ENCODE measurements at regions not wholly inside any gene's neighbourhood (a gene's known extent, or its start where the extent isn't known, plus 50 kb on each side); places are given as distances from the start of the nearest gene placed in this dataset.

DNA sequence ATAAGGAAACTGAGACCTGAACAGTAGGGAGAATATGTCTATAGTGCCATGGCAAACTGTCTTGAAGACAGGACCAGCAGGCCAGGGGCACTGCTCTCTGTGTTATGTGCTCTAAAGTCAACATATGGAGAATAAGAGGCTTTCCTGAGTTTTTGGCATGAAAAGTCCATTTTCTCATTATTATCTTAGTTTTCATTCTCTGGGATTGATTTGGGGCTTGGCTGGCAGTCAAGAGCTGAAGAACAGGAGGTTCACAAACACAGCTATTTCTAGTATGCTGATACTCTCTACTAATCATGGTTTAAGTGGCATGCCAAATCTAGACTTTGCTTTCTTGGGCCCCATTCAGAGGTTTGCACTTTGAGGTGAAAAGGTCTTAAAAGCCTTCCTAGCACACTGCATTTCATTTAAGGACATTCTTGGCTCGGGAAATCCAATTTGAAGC is 404.4 kb downstream of the ZNF608 start:
- Histone ChIP-seq H2AFZ (ENCODE audit: low read depth) (no peak overlapping the region), H3K4me1 (ENCODE audit: control insufficient read depth in 1 of 2, insufficient read depth in 2 of 2, low read depth in 1 of 2, low read length in 1 of 2) (peaks cover 0 to 15% of the 10 kb centered on the region in 2 experiments; a peak in 2 of 4 replicates), H3K27me3 (ENCODE audit: insufficient read depth) (no peaks in the 10 kb centered on the region), H3F3A (replicated peaks; ENCODE audit: insufficient read depth) (no peaks in the 10 kb centered on the region), H3K79me2 (ENCODE audit: insufficient read depth) (no peaks in the 10 kb centered on the region), H3K27ac (ENCODE audit: low read depth in 2 of 2, low read length in 1 of 2) (peak overlapping the region in 1 of 2 experiments; percentile 74; a peak in 2 of 4 replicates), H4K20me1 (ENCODE audit: insufficient read depth) (no peaks in the 10 kb centered on the region), H3K4me3 (ENCODE audit: low read depth in 2 of 2, low read length in 1 of 2) (no peak overlapping the region), H3K4me2 (no peak overlapping the region), H3K9ac (no peak overlapping the region), H3K9me2 (no peaks in the 10 kb centered on the region), H3K9me3 (no peaks in the 10 kb centered on the region), H3K36me3 (replicated peaks in 1 of 2; ENCODE audit: control insufficient read depth in 1 of 2, insufficient read depth in 2 of 2, low read length in 1 of 2) (no peaks in the 10 kb centered on the region)
- ChIA-PET POLR2A (no interaction called here), CTCF (no interaction called here)
- TF ChIP-seq TCF12 (IDR thresholded peaks at IDR 0.05), result peak; percentile 77
- TF ChIP-seq NRF1 (IDR thresholded peaks at IDR 0.05; ENCODE audit: low read depth, low read length), result no peak
- TF ChIP-seq NFIC (IDR thresholded peaks at IDR 0.05; ENCODE audit: borderline replicate concordance), result peak; percentile 79; the same call in 1 of the 2 replicates
- TF ChIP-seq, protein P1, sequence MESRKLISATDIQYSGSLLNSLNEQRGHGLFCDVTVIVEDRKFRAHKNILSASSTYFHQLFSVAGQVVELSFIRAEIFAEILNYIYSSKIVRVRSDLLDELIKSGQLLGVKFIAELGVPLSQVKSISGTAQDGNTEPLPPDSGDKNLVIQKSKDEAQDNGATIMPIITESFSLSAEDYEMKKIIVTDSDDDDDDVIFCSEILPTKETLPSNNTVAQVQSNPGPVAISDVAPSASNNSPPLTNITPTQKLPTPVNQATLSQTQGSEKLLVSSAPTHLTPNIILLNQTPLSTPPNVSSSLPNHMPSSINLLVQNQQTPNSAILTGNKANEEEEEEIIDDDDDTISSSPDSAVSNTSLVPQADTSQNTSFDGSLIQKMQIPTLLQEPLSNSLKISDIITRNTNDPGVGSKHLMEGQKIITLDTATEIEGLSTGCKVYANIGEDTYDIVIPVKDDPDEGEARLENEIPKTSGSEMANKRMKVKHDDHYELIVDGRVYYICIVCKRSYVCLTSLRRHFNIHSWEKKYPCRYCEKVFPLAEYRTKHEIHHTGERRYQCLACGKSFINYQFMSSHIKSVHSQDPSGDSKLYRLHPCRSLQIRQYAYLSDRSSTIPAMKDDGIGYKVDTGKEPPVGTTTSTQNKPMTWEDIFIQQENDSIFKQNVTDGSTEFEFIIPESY (IDR thresholded peaks at IDR 0.05; ENCODE audit: borderline replicate concordance, low read depth), result no peak
- no peak for TF ChIP-seq MXI1 (IDR thresholded peaks at IDR 0.05; ENCODE audit: low read depth, low read length)
- TF ChIP-seq RCOR1 (IDR thresholded peaks at IDR 0.05; ENCODE audit: low read length), result no peak
- TF ChIP-seq, protein P2, sequence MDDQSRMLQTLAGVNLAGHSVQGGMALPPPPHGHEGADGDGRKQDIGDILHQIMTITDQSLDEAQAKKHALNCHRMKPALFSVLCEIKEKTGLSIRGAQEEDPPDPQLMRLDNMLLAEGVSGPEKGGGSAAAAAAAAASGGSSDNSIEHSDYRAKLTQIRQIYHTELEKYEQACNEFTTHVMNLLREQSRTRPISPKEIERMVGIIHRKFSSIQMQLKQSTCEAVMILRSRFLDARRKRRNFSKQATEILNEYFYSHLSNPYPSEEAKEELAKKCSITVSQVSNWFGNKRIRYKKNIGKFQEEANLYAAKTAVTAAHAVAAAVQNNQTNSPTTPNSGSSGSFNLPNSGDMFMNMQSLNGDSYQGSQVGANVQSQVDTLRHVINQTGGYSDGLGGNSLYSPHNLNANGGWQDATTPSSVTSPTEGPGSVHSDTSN (IDR thresholded peaks at IDR 0.05), result peak; percentile 55; the same call in 1 of the 2 replicates
- TF ChIP-seq EP300 (IDR thresholded peaks at IDR 0.05; ENCODE audit: borderline replicate concordance in 1 of 2, low read depth in 1 of 2, low read length in 1 of 2), result peak in 1 of 2 experiments; percentile 44; a peak in 1 of 4 replicates
- TF ChIP-seq JUND (IDR thresholded peaks at IDR 0.05), result no peak
- peak; percentile 22; the same call in 1 of the 2 replicates for TF ChIP-seq MEF2A (IDR thresholded peaks at IDR 0.05; ENCODE audit: borderline replicate concordance, low read depth)
- TF ChIP-seq GABPA (IDR thresholded peaks at IDR 0.05; ENCODE audit: low read depth), result no peak
- TF ChIP-seq TEAD4 (IDR thresholded peaks at IDR 0.05; ENCODE audit: borderline replicate concordance, insufficient read depth), result peak; percentile 45; the same call in 1 of the 2 replicates
- no peak for TF ChIP-seq FOSL2 (IDR thresholded peaks at IDR 0.05; ENCODE audit: borderline replicate concordance, low read depth)
- no peak for DNase-seq
- WGBS (ENCODE audit: low lambda C conversion rate), result 18% methylated on average over 1 of the region's 1 CpG

DNA sequence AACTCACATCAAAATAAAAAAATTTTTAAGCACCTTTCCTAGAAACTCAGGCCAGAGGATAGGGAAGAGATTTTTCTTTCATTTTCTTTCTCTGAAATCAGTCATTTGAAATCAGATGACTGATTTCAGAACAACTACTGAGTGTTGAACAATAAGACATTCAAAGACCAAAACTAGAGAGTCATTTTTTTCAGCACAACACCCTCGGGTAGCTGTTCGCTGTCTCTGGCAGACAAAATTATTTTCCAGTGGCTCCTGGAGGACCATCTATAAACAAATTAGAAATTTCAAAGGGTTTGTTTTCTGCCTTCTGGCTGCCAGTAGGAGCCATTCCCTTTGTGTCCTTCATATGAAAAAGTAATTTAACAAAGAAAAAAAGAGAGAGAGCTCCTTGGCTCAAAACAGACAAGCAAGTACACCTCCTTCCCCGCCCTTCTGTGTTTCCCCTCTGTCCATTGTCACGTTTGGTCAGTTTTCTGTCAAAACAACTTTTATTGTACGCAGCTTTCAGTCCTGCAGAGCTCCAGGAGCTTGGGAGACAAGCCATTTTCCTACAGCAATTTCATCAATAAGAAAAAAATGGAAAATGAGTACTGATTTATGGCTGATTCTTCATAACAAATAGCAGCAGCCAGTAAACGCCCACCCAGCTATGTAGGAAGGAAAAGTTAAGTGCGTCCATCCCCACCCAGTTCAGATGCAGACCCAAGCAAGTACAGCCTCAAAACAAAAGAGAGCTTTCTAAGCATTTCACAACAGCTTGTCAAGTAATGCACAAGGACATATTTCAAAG is 405.2 kb downstream of the ZNF608 start:
- Histone ChIP-seq H3K9ac (no peak overlapping the region), H3K79me2 (ENCODE audit: insufficient read depth) (no peaks in the 10 kb centered on the region), H3K4me2 (no peak overlapping the region), H3K27ac (ENCODE audit: low read depth in 2 of 2, low read length in 1 of 2) (peak overlapping the region in 1 of 2 experiments; percentile 74; a peak in 1 of 4 replicates), H3K9me2 (no peaks in the 10 kb centered on the region), H3K4me1 (ENCODE audit: control insufficient read depth in 1 of 2, insufficient read depth in 2 of 2, low read depth in 1 of 2, low read length in 1 of 2) (peaks cover 0 to 15% of the 10 kb centered on the region in 2 experiments; a peak in 2 of 4 replicates), H3K27me3 (ENCODE audit: insufficient read depth) (no peaks in the 10 kb centered on the region), H3F3A (replicated peaks; ENCODE audit: insufficient read depth) (no peaks in the 10 kb centered on the region), H4K20me1 (ENCODE audit: insufficient read depth) (no peaks in the 10 kb centered on the region), H3K4me3 (ENCODE audit: low read depth in 2 of 2, low read length in 1 of 2) (no peak overlapping the region), H2AFZ (ENCODE audit: low read depth) (no peak overlapping the region), H3K36me3 (replicated peaks in 1 of 2; ENCODE audit: control insufficient read depth in 1 of 2, insufficient read depth in 2 of 2, low read length in 1 of 2) (no peaks in the 10 kb centered on the region), H3K9me3 (no peaks in the 10 kb centered on the region)
- ChIA-PET POLR2A (interaction anchor here (0.5 kb wide), 1 partner anchor 143 kb away, joined by 5 read pairs; no protein-coding TSS in a partner anchor), CTCF (no interaction called here)
- DNase-seq, result no peak
- 82% methylated on average over 7 of the region's 7 CpGs for WGBS (ENCODE audit: low lambda C conversion rate)
- TF ChIP-seq EP300 (IDR thresholded peaks at IDR 0.05; ENCODE audit: borderline replicate concordance in 1 of 2, low read depth in 1 of 2, low read length in 1 of 2), result no peak
- no peak for TF ChIP-seq FOXJ3 (CRISPR knock-in tag; IDR thresholded peaks at IDR 0.05)
- TF ChIP-seq, protein P3, sequence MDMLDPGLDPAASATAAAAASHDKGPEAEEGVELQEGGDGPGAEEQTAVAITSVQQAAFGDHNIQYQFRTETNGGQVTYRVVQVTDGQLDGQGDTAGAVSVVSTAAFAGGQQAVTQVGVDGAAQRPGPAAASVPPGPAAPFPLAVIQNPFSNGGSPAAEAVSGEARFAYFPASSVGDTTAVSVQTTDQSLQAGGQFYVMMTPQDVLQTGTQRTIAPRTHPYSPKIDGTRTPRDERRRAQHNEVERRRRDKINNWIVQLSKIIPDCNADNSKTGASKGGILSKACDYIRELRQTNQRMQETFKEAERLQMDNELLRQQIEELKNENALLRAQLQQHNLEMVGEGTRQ (IDR thresholded peaks at IDR 0.05; ENCODE audit: borderline replicate concordance, low read depth, low read length), result no peak
- no peak for TF ChIP-seq JUND (IDR thresholded peaks at IDR 0.05)
- TF ChIP-seq NRF1 (IDR thresholded peaks at IDR 0.05; ENCODE audit: low read depth, low read length), result no peak
- TF ChIP-seq, protein P4, sequence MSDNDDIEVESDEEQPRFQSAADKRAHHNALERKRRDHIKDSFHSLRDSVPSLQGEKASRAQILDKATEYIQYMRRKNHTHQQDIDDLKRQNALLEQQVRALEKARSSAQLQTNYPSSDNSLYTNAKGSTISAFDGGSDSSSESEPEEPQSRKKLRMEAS (IDR thresholded peaks at IDR 0.05; ENCODE audit: low read depth), result no peak
- no peak for TF ChIP-seq TAF1 (IDR thresholded peaks at IDR 0.05; ENCODE audit: borderline replicate concordance, low read depth, low read length)
- TF ChIP-seq EZH2phosphoT487 (IDR thresholded peaks at IDR 0.05; ENCODE audit: borderline replicate concordance, low read depth), result no peak
- TF ChIP-seq NFIC (IDR thresholded peaks at IDR 0.05; ENCODE audit: borderline replicate concordance), result no peak
- TF ChIP-seq, protein P5, sequence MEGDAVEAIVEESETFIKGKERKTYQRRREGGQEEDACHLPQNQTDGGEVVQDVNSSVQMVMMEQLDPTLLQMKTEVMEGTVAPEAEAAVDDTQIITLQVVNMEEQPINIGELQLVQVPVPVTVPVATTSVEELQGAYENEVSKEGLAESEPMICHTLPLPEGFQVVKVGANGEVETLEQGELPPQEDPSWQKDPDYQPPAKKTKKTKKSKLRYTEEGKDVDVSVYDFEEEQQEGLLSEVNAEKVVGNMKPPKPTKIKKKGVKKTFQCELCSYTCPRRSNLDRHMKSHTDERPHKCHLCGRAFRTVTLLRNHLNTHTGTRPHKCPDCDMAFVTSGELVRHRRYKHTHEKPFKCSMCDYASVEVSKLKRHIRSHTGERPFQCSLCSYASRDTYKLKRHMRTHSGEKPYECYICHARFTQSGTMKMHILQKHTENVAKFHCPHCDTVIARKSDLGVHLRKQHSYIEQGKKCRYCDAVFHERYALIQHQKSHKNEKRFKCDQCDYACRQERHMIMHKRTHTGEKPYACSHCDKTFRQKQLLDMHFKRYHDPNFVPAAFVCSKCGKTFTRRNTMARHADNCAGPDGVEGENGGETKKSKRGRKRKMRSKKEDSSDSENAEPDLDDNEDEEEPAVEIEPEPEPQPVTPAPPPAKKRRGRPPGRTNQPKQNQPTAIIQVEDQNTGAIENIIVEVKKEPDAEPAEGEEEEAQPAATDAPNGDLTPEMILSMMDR (IDR thresholded peaks at IDR 0.05), result no peak
- no peak for TF ChIP-seq ELF1 (IDR thresholded peaks at IDR 0.05)
- no peak for TF ChIP-seq RCOR1 (IDR thresholded peaks at IDR 0.05; ENCODE audit: low read length)

Measured in SK-N-SH (cell line).